Peyer's patch (tissue), 4 donors: ENCODE measurements at regions not wholly inside any gene's neighbourhood (a gene's known extent, or its start where the extent isn't known, plus 50 kb on each side); places are given as distances from the start of the nearest gene placed in this dataset.

ENCODE experiments used
- DNase-seq, 3 donors: peaks; one replicate each; pipeline ENCODE4 v3.0.0-alpha.2; 2017 to 2019
- H3K27ac ChIP-seq, 4 donors: fragments of 200-600 bp; sonication (generic); one replicate each; pipeline ENCODE4 v1.5.1; 2016 to 2019
- H3K27me3 ChIP-seq, 2 donors: fragments of 200-600 bp; sonication (generic); one replicate each; pipeline ENCODE4 v1.5.1; 2019
- H3K36me3 ChIP-seq, 3 donors: fragments of 200-600 bp; sonication (generic); one replicate each; pipeline ENCODE4 v1.5.1; 2016 to 2019
- H3K4me1 ChIP-seq, 4 donors: fragments of 200-600 bp; sonication (generic); one replicate each; pipeline ENCODE4 v1.5.1; 2016 to 2019
- H3K4me3 ChIP-seq, 4 donors: fragments of 200-600 bp; sonication (generic); 1 replicate in 3 of 4; 2 replicates in 1 of 4; pipeline ENCODE4 v1.5.1; 2016 to 2019; ENCODE audit warnings: mild to moderate bottlenecking in 1 of 4
- H3K9me3 ChIP-seq, 4 donors: fragments of 200-600 bp; sonication (generic); one replicate each; pipeline ENCODE4 v1.5.1; 2016 to 2019; ENCODE audit warnings: mild to moderate bottlenecking in 1 of 4
- POLR2A ChIP-seq, 2 donors: fragments of 450-650 bp; IDR thresholded peaks; one replicate each; pipeline ENCODE4 v1.5.1; 2017; ENCODE audit warnings: antibody characterized with exemption in 2 of 2, mild to moderate bottlenecking in 2 of 2, moderate library complexity in 2 of 2
- TF ChIP-seq, protein P1 (sequence below), 6 experiments: fragments of 450-650 bp in 4 of 6; fragments of 200-600 bp in 2 of 6; sonication (generic) in 1 of 6; IDR thresholded peaks; one replicate each; pipeline ENCODE4 v1.5.1; 2017 to 2019; ENCODE audit warnings: antibody characterized with exemption in 6 of 6, mild to moderate bottlenecking in 3 of 6, moderate library complexity in 1 of 6

DNA sequence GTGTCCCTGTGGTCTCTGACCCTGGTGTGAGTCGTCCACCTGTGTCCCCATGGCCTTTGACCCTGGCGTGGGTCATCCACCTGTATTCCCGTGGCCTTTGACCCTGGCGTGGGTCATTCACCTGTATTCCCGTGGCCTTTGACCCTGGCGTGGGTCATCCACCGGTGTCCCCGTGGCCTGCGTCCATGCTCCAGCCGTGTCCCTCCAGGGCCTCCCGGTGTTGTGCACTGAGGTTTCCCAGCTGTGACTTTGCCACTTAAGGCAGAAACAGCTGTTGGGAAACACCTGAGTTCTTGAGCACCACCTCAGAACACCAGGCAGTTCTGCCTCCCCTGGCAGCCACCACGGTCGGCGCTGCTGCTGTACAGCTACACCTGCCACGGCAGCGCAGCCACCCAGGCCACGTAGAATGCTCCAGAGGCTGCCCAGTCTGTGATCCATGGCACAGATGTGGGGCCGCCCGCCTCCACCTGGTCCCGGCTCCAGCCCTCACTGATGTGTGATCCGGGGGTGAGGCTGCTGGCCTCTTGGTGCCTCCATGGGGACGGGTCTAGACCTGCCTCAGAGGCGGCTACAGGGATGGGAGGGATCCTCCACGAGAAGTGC, 69.1 kb upstream of the GALNT9 start:
- Histone ChIP-seq H3K27me3 (peaks cover 0 to 10% of the 10 kb centered on the region in 2 donors), H3K4me3 (no peak overlapping the region)

DNA sequence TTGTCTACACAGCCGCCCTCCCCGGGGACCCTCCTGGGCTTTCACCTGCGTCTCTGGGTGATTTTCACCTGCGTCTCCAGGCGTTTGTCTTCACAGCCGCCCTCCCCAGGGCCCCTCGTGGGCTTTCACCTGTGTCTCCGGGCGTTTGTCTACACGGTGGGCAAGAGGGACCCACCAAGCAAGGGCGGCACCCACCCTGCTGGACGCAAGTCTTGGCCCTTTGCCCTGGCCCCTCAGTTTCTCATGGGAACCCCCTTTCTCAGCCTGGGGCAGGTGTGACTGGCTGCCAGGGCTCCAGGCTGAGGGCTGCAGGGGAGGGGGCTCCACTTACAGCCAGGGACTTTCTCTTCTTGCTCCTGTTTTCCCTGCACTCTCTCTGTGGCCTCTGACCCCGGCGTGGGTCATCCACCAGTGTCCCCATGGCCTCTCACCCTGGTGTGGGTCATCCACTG, 68.6 kb upstream of the GALNT9 start:
- Histone ChIP-seq H3K4me1 (no peaks in the 10 kb centered on the region), H3K27me3 (peaks cover 0 to 10% of the 10 kb centered on the region in 2 donors), H3K36me3 (no peaks in the 10 kb centered on the region), H3K4me3 (no peak overlapping the region), H3K9me3 (no peaks in the 10 kb centered on the region), H3K27ac (no peak overlapping the region)
- peak in 1 of 3 donors; percentile 42 for DNase-seq
- no peak for TF ChIP-seq POLR2A (IDR thresholded peaks at IDR 0.05)
- TF ChIP-seq, protein P1, sequence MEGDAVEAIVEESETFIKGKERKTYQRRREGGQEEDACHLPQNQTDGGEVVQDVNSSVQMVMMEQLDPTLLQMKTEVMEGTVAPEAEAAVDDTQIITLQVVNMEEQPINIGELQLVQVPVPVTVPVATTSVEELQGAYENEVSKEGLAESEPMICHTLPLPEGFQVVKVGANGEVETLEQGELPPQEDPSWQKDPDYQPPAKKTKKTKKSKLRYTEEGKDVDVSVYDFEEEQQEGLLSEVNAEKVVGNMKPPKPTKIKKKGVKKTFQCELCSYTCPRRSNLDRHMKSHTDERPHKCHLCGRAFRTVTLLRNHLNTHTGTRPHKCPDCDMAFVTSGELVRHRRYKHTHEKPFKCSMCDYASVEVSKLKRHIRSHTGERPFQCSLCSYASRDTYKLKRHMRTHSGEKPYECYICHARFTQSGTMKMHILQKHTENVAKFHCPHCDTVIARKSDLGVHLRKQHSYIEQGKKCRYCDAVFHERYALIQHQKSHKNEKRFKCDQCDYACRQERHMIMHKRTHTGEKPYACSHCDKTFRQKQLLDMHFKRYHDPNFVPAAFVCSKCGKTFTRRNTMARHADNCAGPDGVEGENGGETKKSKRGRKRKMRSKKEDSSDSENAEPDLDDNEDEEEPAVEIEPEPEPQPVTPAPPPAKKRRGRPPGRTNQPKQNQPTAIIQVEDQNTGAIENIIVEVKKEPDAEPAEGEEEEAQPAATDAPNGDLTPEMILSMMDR (IDR thresholded peaks at IDR 0.05): no peak

More for the DNA sequence above, 69.1 kb upstream of the GALNT9 start:
- DNase-seq: peak in 1 of 3 donors; percentile 37
- Histone ChIP-seq H3K27ac (no peak overlapping the region), H3K36me3 (no peaks in the 10 kb centered on the region), H3K4me1 (no peaks in the 10 kb centered on the region), H3K9me3 (no peaks in the 10 kb centered on the region)
- no peak for TF ChIP-seq POLR2A (IDR thresholded peaks at IDR 0.05)
- TF ChIP-seq, protein P1 (IDR thresholded peaks at IDR 0.05): no peak

DNA sequence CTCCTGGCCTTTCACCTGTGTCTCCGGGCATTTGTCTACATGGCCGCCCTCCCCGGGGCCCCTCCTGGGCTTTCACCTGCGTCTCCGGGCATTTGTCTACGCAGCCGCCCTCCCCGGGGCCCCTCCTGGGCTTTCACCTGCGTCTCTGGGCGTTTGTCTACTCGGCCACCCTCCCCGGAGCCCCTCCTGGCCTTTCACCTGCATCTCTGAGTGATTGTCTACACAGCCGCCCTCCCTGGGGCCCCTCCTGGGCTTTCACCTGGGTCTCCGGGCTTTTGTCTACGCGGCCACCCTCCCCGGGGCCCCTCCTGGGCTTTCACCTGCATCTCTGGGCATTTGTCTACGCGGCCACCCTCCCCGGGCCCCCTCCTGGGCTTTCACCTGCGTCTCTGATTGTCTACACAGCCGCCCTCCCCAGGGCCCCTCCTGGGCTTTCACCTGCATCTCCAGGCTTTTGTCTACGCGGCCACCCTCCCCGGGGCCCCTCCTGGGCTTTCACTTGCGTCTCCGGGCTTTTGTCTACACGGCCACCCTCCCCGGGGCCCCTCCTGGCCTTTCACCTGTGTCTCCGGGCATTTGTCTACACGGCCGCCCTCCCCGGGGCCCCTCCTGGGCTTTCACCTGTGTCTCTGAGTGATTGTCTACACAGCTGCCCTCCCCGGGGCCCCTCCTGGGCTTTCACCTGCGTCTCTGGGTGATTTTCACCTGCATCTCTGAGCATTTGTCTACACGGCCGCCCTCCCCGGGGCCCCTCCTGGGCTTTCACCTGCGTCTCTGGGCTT, 68.0 kb upstream of the GALNT9 start:
- peak in 1 of 3 donors; percentile 34 for DNase-seq
- Histone ChIP-seq H3K9me3 (no peaks in the 10 kb centered on the region), H3K36me3 (no peaks in the 10 kb centered on the region), H3K4me1 (no peaks in the 10 kb centered on the region), H3K27ac (no peak overlapping the region), H3K27me3 (peaks cover 0 to 10% of the 10 kb centered on the region in 2 donors), H3K4me3 (no peak overlapping the region)
- TF ChIP-seq, protein P1 (IDR thresholded peaks at IDR 0.05): no peak
- no peak for TF ChIP-seq POLR2A (IDR thresholded peaks at IDR 0.05)

DNA sequence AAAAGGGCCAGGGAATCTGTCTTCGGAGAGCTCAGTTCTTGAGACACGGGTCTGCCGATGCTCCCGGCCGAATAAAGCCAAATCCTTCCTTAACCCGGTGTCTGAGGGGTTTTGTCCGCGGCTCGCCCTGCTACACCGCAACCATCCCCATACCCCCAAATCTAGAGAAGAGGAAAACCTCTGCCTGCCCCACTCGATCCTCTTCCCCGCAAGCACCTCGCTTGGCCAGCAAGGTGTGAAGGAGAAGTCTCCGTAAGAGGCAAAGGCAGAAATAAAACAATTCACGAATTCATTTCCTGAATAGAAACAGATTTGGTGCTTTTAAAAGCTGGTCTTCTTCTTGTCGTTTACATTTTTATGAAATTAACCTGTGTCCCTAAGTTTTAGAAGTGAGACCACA, 67.3 kb upstream of the GALNT9 start:
- Histone ChIP-seq H3K27ac (no peak overlapping the region), H3K4me3 (no peak overlapping the region), H3K4me1 (no peaks in the 10 kb centered on the region), H3K27me3 (peaks cover 0 to 10% of the 10 kb centered on the region in 2 donors), H3K36me3 (no peaks in the 10 kb centered on the region), H3K9me3 (no peaks in the 10 kb centered on the region)
- DNase-seq: no peak
- no peak for TF ChIP-seq POLR2A (IDR thresholded peaks at IDR 0.05)
- TF ChIP-seq, protein P1 (IDR thresholded peaks at IDR 0.05): no peak

DNA sequence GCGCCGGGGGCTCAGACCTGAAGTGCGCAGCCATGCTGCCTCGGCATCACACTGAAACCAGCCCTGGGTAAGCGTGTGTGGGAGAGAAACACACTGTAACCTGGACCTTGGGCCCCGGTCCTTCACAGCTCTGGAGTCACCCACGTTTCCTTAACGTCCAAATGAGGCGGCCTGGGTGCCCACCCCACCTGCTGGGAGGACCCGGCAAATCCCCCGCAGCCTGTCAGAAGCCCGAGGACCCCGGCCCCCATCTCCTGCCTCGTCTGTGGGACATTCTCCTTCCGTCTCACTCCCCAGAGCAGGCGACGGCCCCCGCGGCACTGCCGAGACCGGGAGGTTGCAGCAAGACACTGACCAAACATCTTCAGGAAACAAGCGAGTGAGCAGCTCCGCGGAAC, 66.5 kb upstream of the GALNT9 start:
- Histone ChIP-seq H3K4me3 (no peak overlapping the region), H3K27me3 (peaks cover 0 to 10% of the 10 kb centered on the region in 2 donors), H3K4me1 (no peaks in the 10 kb centered on the region), H3K36me3 (no peaks in the 10 kb centered on the region), H3K27ac (no peak overlapping the region), H3K9me3 (no peaks in the 10 kb centered on the region)
- peak in 1 of 3 donors; percentile 42 for DNase-seq
- TF ChIP-seq, protein P1 (IDR thresholded peaks at IDR 0.05): no peak
- no peak for TF ChIP-seq POLR2A (IDR thresholded peaks at IDR 0.05)
